ENCODE measurements at regions not wholly inside any gene's neighbourhood (a gene's known extent, or its start where the extent isn't known, plus 50 kb on each side); places are given as distances from the start of the nearest gene placed in this dataset.

DNA sequence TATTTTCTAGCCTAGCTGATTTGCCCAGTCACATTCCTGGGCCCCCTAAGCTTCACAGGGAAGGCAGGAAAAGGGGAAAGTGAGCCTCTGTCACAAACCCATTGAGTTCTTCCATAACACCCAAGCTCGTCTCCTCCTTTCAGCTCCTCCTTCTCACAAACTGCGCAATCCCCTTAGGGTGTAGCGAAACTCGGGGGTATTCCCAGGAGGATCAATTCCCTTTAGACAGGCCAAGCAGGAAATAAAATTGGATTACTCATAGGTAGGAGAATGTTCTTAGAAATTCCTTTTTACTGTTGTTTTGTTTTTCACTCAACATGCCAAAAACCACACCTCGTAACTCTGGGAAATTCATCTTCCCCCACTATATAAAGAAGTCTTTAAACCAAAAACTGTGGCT, 139.3 kb downstream of the IRS2 start:
- no CpG with 5 or more reads among the region's 5 CpGs for WGBS (ENCODE audit: extremely low coverage, insufficient read length, low lambda C conversion rate)
- H3K36me3 Mint-ChIP-seq (ENCODE audit: insufficient read depth in 1 of 3, low read depth in 3 of 3): no peaks in the 10 kb centered on the region

More for the DNA sequence above, 139.3 kb downstream of the IRS2 start:
- Histone ChIP-seq H3K4me1 (ENCODE audit: insufficient read depth, low read length) (no peaks in the 10 kb centered on the region), H3K23me2 (ENCODE audit: insufficient read length, low read depth, low read length, poor library complexity, severe bottlenecking) (no peaks in the 10 kb centered on the region), H4K5ac (ENCODE audit: insufficient read length, low read depth, low read length) (no peak overlapping the region), H3K4ac (ENCODE audit: low read depth, low read length) (no peak overlapping the region), H3T11ph (ENCODE audit: low read length) (no peak overlapping the region), H2BK20ac (ENCODE audit: low read depth, low read length, poor library complexity, severe bottlenecking) (no peak overlapping the region), H2BK5ac (ENCODE audit: insufficient read length, low read length) (no peak overlapping the region), H3K23ac (ENCODE audit: insufficient read length, low read depth, low read length) (no peak overlapping the region), H3K27me3 (ENCODE audit: insufficient read depth, low read length) (no peaks in the 10 kb centered on the region), H3K4me2 (ENCODE audit: insufficient read depth, insufficient read length, low read length) (no peak overlapping the region), H3K9me3 (ENCODE audit: control insufficient read depth, low read depth, low read length) (no peaks in the 10 kb centered on the region), H2AK5ac (ENCODE audit: insufficient read length, low read length) (no peak overlapping the region), H3K9ac (ENCODE audit: extremely low read depth, insufficient read length, low read length) (no peak overlapping the region), H2BK120ac (ENCODE audit: low read depth, low read length, poor library complexity, severe bottlenecking) (no peak overlapping the region), H4K20me1 (ENCODE audit: control insufficient read depth, insufficient read depth, insufficient read length) (no peaks in the 10 kb centered on the region), H3K79me2 (ENCODE audit: insufficient read depth, low read length) (no peaks in the 10 kb centered on the region), H2BK15ac (ENCODE audit: low read depth, low read length) (no peak overlapping the region), H3K56ac (ENCODE audit: insufficient read length, low read depth, low read length) (no peak overlapping the region), H2BK12ac (ENCODE audit: insufficient read length, low read depth, low read length) (no peak overlapping the region), H4K91ac (ENCODE audit: insufficient read length, low read depth, low read length) (no peak overlapping the region), H3K79me1 (ENCODE audit: insufficient read depth, low read depth, low read length, poor library complexity, severe bottlenecking) (no peaks in the 10 kb centered on the region), H3K18ac (ENCODE audit: insufficient read length, low read depth, low read length) (no peak overlapping the region), H2AFZ (ENCODE audit: low read length) (no peak overlapping the region), H3K14ac (ENCODE audit: insufficient read depth, low read length) (no peak overlapping the region), H3K27ac (ENCODE audit: insufficient read length, low read depth, low read length) (no peak overlapping the region), H4K8ac (replicated peaks; ENCODE audit: insufficient read length, low read depth, low read length) (no peak overlapping the region)
- no peak overlapping the region for H3K27ac Mint-ChIP-seq
- no peaks in the 10 kb centered on the region for H3K4me1 Mint-ChIP-seq
- TF ChIP-seq, protein P1, sequence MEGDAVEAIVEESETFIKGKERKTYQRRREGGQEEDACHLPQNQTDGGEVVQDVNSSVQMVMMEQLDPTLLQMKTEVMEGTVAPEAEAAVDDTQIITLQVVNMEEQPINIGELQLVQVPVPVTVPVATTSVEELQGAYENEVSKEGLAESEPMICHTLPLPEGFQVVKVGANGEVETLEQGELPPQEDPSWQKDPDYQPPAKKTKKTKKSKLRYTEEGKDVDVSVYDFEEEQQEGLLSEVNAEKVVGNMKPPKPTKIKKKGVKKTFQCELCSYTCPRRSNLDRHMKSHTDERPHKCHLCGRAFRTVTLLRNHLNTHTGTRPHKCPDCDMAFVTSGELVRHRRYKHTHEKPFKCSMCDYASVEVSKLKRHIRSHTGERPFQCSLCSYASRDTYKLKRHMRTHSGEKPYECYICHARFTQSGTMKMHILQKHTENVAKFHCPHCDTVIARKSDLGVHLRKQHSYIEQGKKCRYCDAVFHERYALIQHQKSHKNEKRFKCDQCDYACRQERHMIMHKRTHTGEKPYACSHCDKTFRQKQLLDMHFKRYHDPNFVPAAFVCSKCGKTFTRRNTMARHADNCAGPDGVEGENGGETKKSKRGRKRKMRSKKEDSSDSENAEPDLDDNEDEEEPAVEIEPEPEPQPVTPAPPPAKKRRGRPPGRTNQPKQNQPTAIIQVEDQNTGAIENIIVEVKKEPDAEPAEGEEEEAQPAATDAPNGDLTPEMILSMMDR (conservative IDR thresholded peaks at IDR 0.05): no peak
- no peak for DNase-seq
- no peaks in the 10 kb centered on the region for H3K9me3 Mint-ChIP-seq
- H3K27me3 Mint-ChIP-seq (ENCODE audit: low read depth): no peaks in the 10 kb centered on the region
- H3K4me3 Mint-ChIP-seq: no peak overlapping the region

Measured in H9 (cell line).